Fibroblast of skin of scalp (primary cell): ENCODE measurements at regions not wholly inside any gene's neighbourhood (a gene's known extent, or its start where the extent isn't known, plus 50 kb on each side); places are given as distances from the start of the nearest gene placed in this dataset.
"Not testable (repeated sequence)": the region's sequence is repeated elsewhere in the genome, so short reads cannot be mapped to it uniquely, and the experiment has no call there.

ENCODE experiments used
- DNase-seq: peaks from one replicate; pipeline ENCODE4 v3.0.0-alpha.2; 2013

GRCh38 chr7:146057958-146058357 lies 58.6 kb upstream of the CNTNAP2 start:
- DNase-seq = no peak

GRCh38 chr7:146054909-146055308 lies 61.7 kb upstream of the CNTNAP2 start:
- no peak for DNase-seq

GRCh38 chr7:146053492-146053891 lies 63.1 kb upstream of the CNTNAP2 start:
- no peak for DNase-seq

GRCh38 chr7:146043310-146043709 lies 73.3 kb upstream of the CNTNAP2 start:
- not testable (repeated sequence) for DNase-seq

- no peak for DNase-seq
These were observed 88.3 kb upstream of the CNTNAP2 start for GRCh38 chr7:146028251-146028750.

- no peak for DNase-seq
These were observed 89.4 kb upstream of the CNTNAP2 start for GRCh38 chr7:146027243-146027642.

- no peak for DNase-seq
These were observed 93.8 kb upstream of the CNTNAP2 start for GRCh38 chr7:146022776-146023175.

GRCh38 chr7:146019041-146020004 lies 97.3 kb upstream of the CNTNAP2 start:
- DNase-seq = not testable (repeated sequence)

- not testable (repeated sequence) for DNase-seq
These were observed 99.2 kb upstream of the CNTNAP2 start for GRCh38 chr7:146017366-146017765.

GRCh38 chr7:146014154-146014553 lies 102.4 kb upstream of the CNTNAP2 start:
- not testable (repeated sequence) for DNase-seq

- DNase-seq = no peak
These were observed 108.3 kb upstream of the CNTNAP2 start for GRCh38 chr7:146008293-146008692.

GRCh38 chr7:146004805-146005204 lies 111.8 kb upstream of the CNTNAP2 start:
- peak; percentile 8 for DNase-seq

- DNase-seq = peak; percentile 47
These were observed 114.0 kb upstream of the CNTNAP2 start for GRCh38 chr7:146002431-146003078.

- no peak for DNase-seq
These were observed 114.6 kb upstream of the CNTNAP2 start for GRCh38 chr7:146002008-146002407.

- no peak for DNase-seq
These were observed 115.7 kb upstream of the CNTNAP2 start for GRCh38 chr7:146000882-146001281.

- DNase-seq = no peak
These were observed 127.1 kb upstream of the CNTNAP2 start for GRCh38 chr7:145989469-145989868.

- no peak for DNase-seq
These were observed 130.2 kb upstream of the CNTNAP2 start for GRCh38 chr7:145986248-145986874.

GRCh38 chr7:145978769-145979168 lies 137.8 kb upstream of the CNTNAP2 start:
- DNase-seq = no peak

GRCh38 chr7:145959981-145960380 lies 156.6 kb upstream of the CNTNAP2 start:
- no peak for DNase-seq

- peak; percentile 28 for DNase-seq
These were observed 159.3 kb upstream of the CNTNAP2 start for GRCh38 chr7:145957160-145957890.

GRCh38 chr7:145951566-145951965 lies 165.0 kb upstream of the CNTNAP2 start:
- DNase-seq = no peak

- DNase-seq = peak; percentile 2
These were observed 187.7 kb upstream of the CNTNAP2 start for GRCh38 chr7:145928937-145929336.
